ENCODE measurements at regions not wholly inside any gene's neighbourhood (a gene's known extent, or its start where the extent isn't known, plus 50 kb on each side); places are given as distances from the start of the nearest gene placed in this dataset.

- dilution Hi-C loops (cut with HindIII; ENCODE audit: low sequenced_read_pairs, unreplicated experiment) = no loop called here
- Histone ChIP-seq H3K9me1 (ENCODE audit: insufficient read depth, low read length) (no peaks in the 10 kb centered on the region), H2BK20ac (ENCODE audit: low read depth, low read length) (no peak overlapping the region), H3K14ac (replicated peaks; ENCODE audit: low read depth, low read length) (no peak overlapping the region), H2AK5ac (ENCODE audit: low read depth, low read length) (no peak overlapping the region), H3K79me1 (ENCODE audit: low read depth in 1 of 2, low read length in 2 of 2) (no peaks in the 10 kb centered on the region), H3K9me3 (ENCODE audit: control insufficient read depth, insufficient read depth, low read length) (peaks cover 6% of the 10 kb centered on the region), H4K5ac (ENCODE audit: low read depth, low read length) (no peak overlapping the region), H2AFZ (replicated peaks; ENCODE audit: low read length, poor library complexity) (no peak overlapping the region), H3K4me3 (ENCODE audit: insufficient read depth, low read depth, low read length) (no peak overlapping the region), H2BK5ac (ENCODE audit: low read depth, low read length, poor library complexity, severe bottlenecking) (no peak overlapping the region), H3K18ac (ENCODE audit: low read depth, low read length) (no peak overlapping the region), H3K36me3 (ENCODE audit: control insufficient read depth, insufficient read depth, low read length) (no peaks in the 10 kb centered on the region), H2AK9ac (replicated peaks; ENCODE audit: low read depth, low read length, poor library complexity) (no peak overlapping the region), H4K8ac (ENCODE audit: low read depth in 2 of 2, low read length in 2 of 2) (no peak overlapping the region), H3K9ac (ENCODE audit: low read depth, low read length) (no peak overlapping the region), H2BK120ac (ENCODE audit: low read depth, low read length) (no peak overlapping the region), H3K27ac (ENCODE audit: insufficient read depth, low read length) (no peak overlapping the region), H3K23ac (ENCODE audit: low read depth, low read length) (no peak overlapping the region), H4K20me1 (ENCODE audit: insufficient read depth, low read length) (no peaks in the 10 kb centered on the region), H4K91ac (ENCODE audit: insufficient read depth, low read depth, low read length) (no peak overlapping the region), H3K56ac (ENCODE audit: extremely low read depth, insufficient read depth, low read length) (no peak overlapping the region), H3K4me2 (ENCODE audit: low read depth, low read length) (no peak overlapping the region), H3K27me3 (ENCODE audit: control insufficient read depth, insufficient read depth, low read length) (no peaks in the 10 kb centered on the region), H3K4me1 (ENCODE audit: control insufficient read depth, insufficient read depth, low read length) (no peaks in the 10 kb centered on the region), H2BK15ac (ENCODE audit: low read depth, low read length) (no peak overlapping the region), H3K4ac (ENCODE audit: low read depth, low read length) (no peak overlapping the region)
- TF ChIP-seq, protein P1, sequence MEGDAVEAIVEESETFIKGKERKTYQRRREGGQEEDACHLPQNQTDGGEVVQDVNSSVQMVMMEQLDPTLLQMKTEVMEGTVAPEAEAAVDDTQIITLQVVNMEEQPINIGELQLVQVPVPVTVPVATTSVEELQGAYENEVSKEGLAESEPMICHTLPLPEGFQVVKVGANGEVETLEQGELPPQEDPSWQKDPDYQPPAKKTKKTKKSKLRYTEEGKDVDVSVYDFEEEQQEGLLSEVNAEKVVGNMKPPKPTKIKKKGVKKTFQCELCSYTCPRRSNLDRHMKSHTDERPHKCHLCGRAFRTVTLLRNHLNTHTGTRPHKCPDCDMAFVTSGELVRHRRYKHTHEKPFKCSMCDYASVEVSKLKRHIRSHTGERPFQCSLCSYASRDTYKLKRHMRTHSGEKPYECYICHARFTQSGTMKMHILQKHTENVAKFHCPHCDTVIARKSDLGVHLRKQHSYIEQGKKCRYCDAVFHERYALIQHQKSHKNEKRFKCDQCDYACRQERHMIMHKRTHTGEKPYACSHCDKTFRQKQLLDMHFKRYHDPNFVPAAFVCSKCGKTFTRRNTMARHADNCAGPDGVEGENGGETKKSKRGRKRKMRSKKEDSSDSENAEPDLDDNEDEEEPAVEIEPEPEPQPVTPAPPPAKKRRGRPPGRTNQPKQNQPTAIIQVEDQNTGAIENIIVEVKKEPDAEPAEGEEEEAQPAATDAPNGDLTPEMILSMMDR (conservative IDR thresholded peaks at IDR 0.05; ENCODE audit: low read depth, low read length) = no peak
- TF ChIP-seq, protein P2, sequence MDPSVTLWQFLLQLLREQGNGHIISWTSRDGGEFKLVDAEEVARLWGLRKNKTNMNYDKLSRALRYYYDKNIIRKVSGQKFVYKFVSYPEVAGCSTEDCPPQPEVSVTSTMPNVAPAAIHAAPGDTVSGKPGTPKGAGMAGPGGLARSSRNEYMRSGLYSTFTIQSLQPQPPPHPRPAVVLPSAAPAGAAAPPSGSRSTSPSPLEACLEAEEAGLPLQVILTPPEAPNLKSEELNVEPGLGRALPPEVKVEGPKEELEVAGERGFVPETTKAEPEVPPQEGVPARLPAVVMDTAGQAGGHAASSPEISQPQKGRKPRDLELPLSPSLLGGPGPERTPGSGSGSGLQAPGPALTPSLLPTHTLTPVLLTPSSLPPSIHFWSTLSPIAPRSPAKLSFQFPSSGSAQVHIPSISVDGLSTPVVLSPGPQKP (IDR thresholded peaks at IDR 0.05; ENCODE audit: borderline replicate concordance, low read depth, low read length) = no peak
- no peak for TF ChIP-seq RAD21 (IDR thresholded peaks at IDR 0.05; ENCODE audit: low read length)
- no peak for TF ChIP-seq CEBPB (IDR thresholded peaks at IDR 0.05; ENCODE audit: low read depth, low read length)
- no peak for TF ChIP-seq BHLHE40 (IDR thresholded peaks at IDR 0.05; ENCODE audit: low read depth, low read length)
- TF ChIP-seq MAFK (IDR thresholded peaks at IDR 0.05; ENCODE audit: low read depth, low read length) = no peak
- no peak for TF ChIP-seq RFX5 (IDR thresholded peaks at IDR 0.05; ENCODE audit: low read depth, low read length)
- no peak for TF ChIP-seq NFE2L2 (IDR thresholded peaks at IDR 0.05; ENCODE audit: low read depth, low read length)
- TF ChIP-seq RCOR1 (IDR thresholded peaks at IDR 0.05; ENCODE audit: insufficient replicate concordance, low read length) = no peak
- no peak for TF ChIP-seq MXI1 (IDR thresholded peaks at IDR 0.05; ENCODE audit: borderline replicate concordance, low read depth, low read length)
- TF ChIP-seq, protein P3, sequence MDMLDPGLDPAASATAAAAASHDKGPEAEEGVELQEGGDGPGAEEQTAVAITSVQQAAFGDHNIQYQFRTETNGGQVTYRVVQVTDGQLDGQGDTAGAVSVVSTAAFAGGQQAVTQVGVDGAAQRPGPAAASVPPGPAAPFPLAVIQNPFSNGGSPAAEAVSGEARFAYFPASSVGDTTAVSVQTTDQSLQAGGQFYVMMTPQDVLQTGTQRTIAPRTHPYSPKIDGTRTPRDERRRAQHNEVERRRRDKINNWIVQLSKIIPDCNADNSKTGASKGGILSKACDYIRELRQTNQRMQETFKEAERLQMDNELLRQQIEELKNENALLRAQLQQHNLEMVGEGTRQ (IDR thresholded peaks at IDR 0.05; ENCODE audit: low read depth, low read length) = no peak
- no peak for TF ChIP-seq CHD1 (IDR thresholded peaks at IDR 0.05; ENCODE audit: low read depth, low read length)
- ChIA-PET POLR2A (ENCODE audit: unreplicated experiment) (no interaction called here), CTCF (no interaction called here)
- no TSS peak for BruUV-seq (replicated peaks)
- intact Hi-C loops (cut with micrococcal nuclease) = no loop called here
- DNase-seq = no peak
- no peak for ATAC-seq (ENCODE audit: low read depth)
- no CpG with 5 or more reads among the region's 2 CpGs for WGBS, 2 experiments (ENCODE audit: extremely low coverage in 2 of 2, insufficient read length in 1 of 2)
- in situ Hi-C loops (cut with MboI; ENCODE audit: low sequenced_read_pairs) = no loop called here
Measured at GRCh38 chr13:90641884-90642283, 705.6 kb upstream of the MIR17HG start.

Measured in IMR-90 (cell line).